Stimulated activated effector memory CD8-positive, alpha-beta T cell treated with anti-CD3 and anti-CD28 coated beads, Interleukin-12 subunit alpha, Interleukin-12 subunit beta, amount 100 ng/mL, for 72 hours (primary cell): ENCODE measurements at regions not wholly inside any gene's neighbourhood (a gene's known extent, or its start where the extent isn't known, plus 50 kb on each side); places are given as distances from the start of the nearest gene placed in this dataset.
A peak's percentile ranks its signal among the peaks of the same experiment; 100 is the strongest.
"Not testable (repeated sequence)": the region's sequence is repeated elsewhere in the genome, so short reads cannot be mapped to it uniquely, and the experiment has no call there.

ENCODE experiments used
- ATAC-seq: fragments of 150-1000 bp; cut with Tn5 transposase; 2 replicates; pipeline ENCODE4 v1.10.0; 2021
- DNase-seq, 2 donors: peaks; one replicate each; pipeline ENCODE4 v3.0.0; 2021 to 2022; ENCODE audit warnings: low spot score in 2 of 2
- H3K27ac Mint-ChIP-seq: one replicate; pipeline ENCODE4 v1.8.0; 2022; ENCODE audit warnings: mild to moderate bottlenecking, mixed read lengths
- H3K36me3 Mint-ChIP-seq: one replicate; pipeline ENCODE4 v1.8.0; 2022; ENCODE audit warnings: mild to moderate bottlenecking, mixed read lengths
- H3K4me1 Mint-ChIP-seq: one replicate; pipeline ENCODE4 v1.8.0; 2022; ENCODE audit warnings: mixed read lengths
- H3K4me3 Mint-ChIP-seq: one replicate; pipeline ENCODE4 v1.8.0; 2022; ENCODE audit warnings: mild to moderate bottlenecking, mixed read lengths
- H3K9me3 Mint-ChIP-seq: one replicate; pipeline ENCODE4 v1.8.0; 2022; ENCODE audit warnings: mixed read lengths

- not testable (repeated sequence) for H3K4me3 Mint-ChIP-seq, H3K9me3 Mint-ChIP-seq, DNase-seq, ATAC-seq, H3K27ac Mint-ChIP-seq, H3K36me3 Mint-ChIP-seq
- H3K4me1 Mint-ChIP-seq: peaks cover 42% of the 10 kb centered on the region
Measured at GRCh38 chr15:69708436-69709122, 256.0 kb downstream of the RPLP1 start.

- Mint-ChIP-seq H3K9me3 (peaks cover 5% of the 10 kb centered on the region), H3K27ac (no peak overlapping the region), H3K4me3 (no peak overlapping the region), H3K4me1 (peaks cover 66% of the 10 kb centered on the region), H3K36me3 (peaks cover 10% of the 10 kb centered on the region)
- no peak for DNase-seq
- no peak for ATAC-seq
Measured at GRCh38 chr15:69712991-69713390, 260.4 kb downstream of the RPLP1 start.

- H3K4me1 Mint-ChIP-seq: peaks cover 75% of the 10 kb centered on the region
- peak overlapping the region; percentile 27 for H3K4me3 Mint-ChIP-seq
- H3K9me3 Mint-ChIP-seq: peaks cover 2% of the 10 kb centered on the region
- H3K27ac Mint-ChIP-seq: peak overlapping the region; percentile 11
- peak; percentile 98 for ATAC-seq
- peak; percentile 38 to 85 for DNase-seq
- peaks cover 10% of the 10 kb centered on the region for H3K36me3 Mint-ChIP-seq
Measured at GRCh38 chr15:69713726-69714559, 261.3 kb downstream of the RPLP1 start.

DNA sequence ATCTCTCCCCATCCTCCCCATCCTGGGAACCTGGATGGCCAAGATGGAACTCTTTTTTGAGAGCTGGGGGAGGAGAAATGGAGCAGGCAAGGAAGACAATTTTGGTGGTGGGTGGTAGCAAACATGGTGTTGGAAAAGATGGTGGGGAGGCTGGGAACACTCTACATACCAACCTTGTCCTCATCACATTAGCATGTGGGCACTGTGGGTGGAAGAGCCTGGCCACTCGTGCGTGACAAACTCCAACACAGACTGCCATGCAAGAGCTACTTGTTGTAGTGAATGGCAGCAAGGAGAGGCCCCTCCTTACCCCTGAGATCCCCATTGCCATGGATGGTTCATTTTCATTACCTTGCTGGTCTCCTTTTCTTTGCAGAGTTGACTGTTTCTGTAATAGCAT lies 262.6 kb downstream of the RPLP1 start:
- peaks cover 88% of the 10 kb centered on the region for H3K4me1 Mint-ChIP-seq
- ATAC-seq (no peak), DNase-seq (no peak)
- H3K27ac Mint-ChIP-seq: no peak overlapping the region
- H3K4me3 Mint-ChIP-seq: peak overlapping the region; percentile 32
- H3K9me3 Mint-ChIP-seq: no peaks in the 10 kb centered on the region
- peaks cover 10% of the 10 kb centered on the region for H3K36me3 Mint-ChIP-seq

GRCh38 chr15:69718436-69718835 lies 265.8 kb downstream of the RPLP1 start:
- no peak for DNase-seq
- Mint-ChIP-seq H3K36me3 (peaks cover 10% of the 10 kb centered on the region), H3K27ac (no peak overlapping the region)

GRCh38 chr15:69718916-69719315 lies 266.3 kb downstream of the RPLP1 start:
- ATAC-seq (peak; percentile 31), DNase-seq (no peak)
- peak overlapping the region; percentile 60 for H3K27ac Mint-ChIP-seq
- H3K4me1 Mint-ChIP-seq: peaks cover 89% of the 10 kb centered on the region
- H3K9me3 Mint-ChIP-seq: no peaks in the 10 kb centered on the region
- peak overlapping the region; percentile 15 for H3K4me3 Mint-ChIP-seq
- peaks cover 5% of the 10 kb centered on the region for H3K36me3 Mint-ChIP-seq

More at GRCh38 chr15:69718436-69718835, 265.8 kb downstream of the RPLP1 start:
- H3K4me3 Mint-ChIP-seq: no peak overlapping the region
- peaks cover 90% of the 10 kb centered on the region for H3K4me1 Mint-ChIP-seq
- ATAC-seq: no peak
- no peaks in the 10 kb centered on the region for H3K9me3 Mint-ChIP-seq

DNA sequence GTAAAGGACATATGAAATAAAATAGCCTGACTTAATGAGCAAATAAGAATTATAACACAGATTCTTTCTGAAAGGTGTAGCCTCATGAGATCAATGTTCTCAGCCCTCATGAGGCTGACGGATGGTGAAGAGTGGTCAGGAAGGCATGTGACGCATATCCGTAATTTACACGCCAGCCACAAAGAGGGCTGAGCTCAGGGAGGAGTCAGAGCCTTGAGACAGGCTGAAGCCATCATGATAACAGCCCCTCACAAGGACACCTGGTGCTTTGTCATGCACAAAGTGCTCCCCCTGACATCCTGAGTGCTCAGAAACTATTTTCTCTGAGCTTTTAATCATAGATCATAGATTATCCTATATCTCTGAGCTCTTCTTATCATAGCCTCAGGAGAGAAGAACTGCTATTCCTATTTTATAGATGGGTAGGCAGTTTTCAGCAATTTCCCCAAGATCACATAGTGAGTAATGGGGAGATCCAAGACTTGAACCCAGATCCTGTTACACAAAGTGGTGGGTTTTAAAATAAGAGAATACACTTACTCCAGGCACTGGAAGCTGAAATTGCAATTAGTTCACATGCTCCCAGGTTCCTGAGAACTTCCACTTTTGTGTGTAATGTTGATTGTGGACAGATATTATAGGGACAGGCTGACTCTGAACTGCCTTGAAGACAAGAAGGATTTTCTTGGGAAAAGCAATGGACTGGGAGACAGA lies 267.1 kb downstream of the RPLP1 start:
- Mint-ChIP-seq H3K4me3 (peak overlapping the region; percentile 15), H3K27ac (peak overlapping the region; percentile 60), H3K4me1 (peaks cover 86% of the 10 kb centered on the region), H3K9me3 (no peaks in the 10 kb centered on the region), H3K36me3 (no peaks in the 10 kb centered on the region)
- ATAC-seq: peak; percentile 97
- DNase-seq: peak; percentile 43 to 75

DNA sequence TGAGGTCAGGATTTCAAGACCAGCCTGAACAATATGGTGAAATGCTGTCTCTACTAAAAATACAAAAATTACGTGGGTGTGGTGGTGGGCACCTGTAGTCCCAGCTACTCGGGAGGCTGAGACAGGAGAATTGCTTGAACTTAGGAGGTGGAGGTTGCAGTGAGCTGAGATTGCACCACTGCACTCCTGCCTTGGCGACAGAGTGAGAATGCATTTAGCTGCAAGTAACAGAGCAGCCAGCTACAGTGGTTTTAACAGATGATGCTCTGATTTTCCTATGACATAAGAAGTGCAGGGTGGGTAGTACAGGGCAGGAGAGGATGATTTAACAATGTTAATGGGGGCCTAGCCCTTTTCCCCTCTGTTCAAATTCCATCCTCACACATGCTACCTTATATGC lies 267.9 kb downstream of the RPLP1 start:
- Mint-ChIP-seq H3K4me3 (no peak overlapping the region), H3K36me3 (no peaks in the 10 kb centered on the region), H3K9me3 (no peaks in the 10 kb centered on the region), H3K4me1 (peaks cover 86% of the 10 kb centered on the region), H3K27ac (no peak overlapping the region)
- no peak for DNase-seq
- no peak for ATAC-seq

DNA sequence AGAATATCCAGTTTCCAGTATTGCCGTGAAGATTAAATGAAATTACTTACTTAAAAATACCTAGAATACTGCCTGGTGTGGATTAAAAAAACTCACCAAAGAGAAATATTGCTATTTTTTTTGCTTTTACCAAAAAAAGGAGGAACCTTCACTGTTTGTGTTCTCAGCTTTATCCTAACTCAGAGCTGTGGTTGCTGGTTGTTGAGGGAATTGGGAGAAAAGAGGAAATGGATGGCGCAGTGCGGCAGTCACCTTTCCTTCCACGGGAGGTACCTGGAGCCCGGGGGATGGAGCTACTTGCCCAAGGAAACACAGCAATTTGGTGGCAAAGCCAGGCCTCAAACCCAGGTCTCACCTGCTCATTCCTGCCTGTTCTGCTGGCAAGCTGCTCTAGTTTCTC lies 270.3 kb downstream of the RPLP1 start:
- DNase-seq (no peak), ATAC-seq (no peak)
- H3K27ac Mint-ChIP-seq: no peak overlapping the region
- H3K9me3 Mint-ChIP-seq: no peaks in the 10 kb centered on the region
- peaks cover 78% of the 10 kb centered on the region for H3K4me1 Mint-ChIP-seq
- H3K4me3 Mint-ChIP-seq: no peak overlapping the region
- peaks cover 4% of the 10 kb centered on the region for H3K36me3 Mint-ChIP-seq

DNA sequence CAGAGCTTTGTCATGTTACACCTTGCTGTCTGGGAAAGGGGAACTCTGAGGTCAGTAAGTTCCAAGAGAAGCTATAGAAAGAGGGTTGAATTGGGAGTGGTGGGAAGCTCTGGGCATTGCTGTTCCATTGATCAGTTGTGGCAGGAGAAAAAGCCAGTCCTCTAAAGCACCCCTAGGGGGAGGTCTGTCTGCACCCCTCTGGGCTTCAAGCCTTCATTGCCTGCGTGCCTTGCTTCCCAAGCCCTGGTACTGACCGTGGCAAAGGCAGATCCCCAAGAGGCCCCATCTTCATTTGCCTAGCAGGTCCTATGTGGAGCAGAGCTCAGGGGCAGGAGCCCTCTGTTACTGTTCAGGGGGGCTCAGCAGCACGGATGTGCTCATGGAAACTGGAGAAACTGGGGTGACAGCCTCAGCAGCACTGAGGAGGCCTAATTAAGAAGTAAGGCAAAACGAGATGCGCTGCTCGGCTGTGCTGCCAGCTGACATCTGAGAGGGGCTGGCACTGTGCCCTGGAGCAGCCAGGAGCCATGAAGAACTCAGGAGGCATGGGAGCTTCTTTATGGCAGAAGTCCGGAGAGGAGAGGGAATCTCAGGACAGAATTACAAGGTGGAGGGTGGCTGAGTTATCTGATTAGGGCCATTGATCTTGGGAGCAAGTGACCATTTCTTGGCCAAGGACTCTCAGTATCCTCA lies 270.9 kb downstream of the RPLP1 start:
- Mint-ChIP-seq H3K36me3 (peaks cover 4% of the 10 kb centered on the region), H3K9me3 (no peaks in the 10 kb centered on the region), H3K4me3 (no peak overlapping the region), H3K27ac (no peak overlapping the region), H3K4me1 (peaks cover 72% of the 10 kb centered on the region)
- no peak for ATAC-seq
- DNase-seq: no peak

GRCh38 chr15:69724333-69724732 lies 271.7 kb downstream of the RPLP1 start:
- Mint-ChIP-seq H3K4me3 (no peak overlapping the region), H3K4me1 (peaks cover 70% of the 10 kb centered on the region), H3K36me3 (peaks cover 4% of the 10 kb centered on the region), H3K9me3 (no peaks in the 10 kb centered on the region), H3K27ac (no peak overlapping the region)
- no peak for DNase-seq
- no peak for ATAC-seq

GRCh38 chr15:69725275-69725674 lies 272.7 kb downstream of the RPLP1 start:
- peaks cover 63% of the 10 kb centered on the region for H3K4me1 Mint-ChIP-seq
- no peaks in the 10 kb centered on the region for H3K9me3 Mint-ChIP-seq
- no peak overlapping the region for H3K4me3 Mint-ChIP-seq
- peaks cover 5% of the 10 kb centered on the region for H3K36me3 Mint-ChIP-seq
- no peak for ATAC-seq
- DNase-seq: no peak
- no peak overlapping the region for H3K27ac Mint-ChIP-seq

- Mint-ChIP-seq H3K36me3 (peaks cover 8% of the 10 kb centered on the region), H3K4me3 (no peak overlapping the region), H3K4me1 (peaks cover 56% of the 10 kb centered on the region), H3K27ac (no peak overlapping the region), H3K9me3 (no peaks in the 10 kb centered on the region)
- ATAC-seq (no peak), DNase-seq (no peak)
Measured at GRCh38 chr15:69725957-69726356, 273.3 kb downstream of the RPLP1 start.

DNA sequence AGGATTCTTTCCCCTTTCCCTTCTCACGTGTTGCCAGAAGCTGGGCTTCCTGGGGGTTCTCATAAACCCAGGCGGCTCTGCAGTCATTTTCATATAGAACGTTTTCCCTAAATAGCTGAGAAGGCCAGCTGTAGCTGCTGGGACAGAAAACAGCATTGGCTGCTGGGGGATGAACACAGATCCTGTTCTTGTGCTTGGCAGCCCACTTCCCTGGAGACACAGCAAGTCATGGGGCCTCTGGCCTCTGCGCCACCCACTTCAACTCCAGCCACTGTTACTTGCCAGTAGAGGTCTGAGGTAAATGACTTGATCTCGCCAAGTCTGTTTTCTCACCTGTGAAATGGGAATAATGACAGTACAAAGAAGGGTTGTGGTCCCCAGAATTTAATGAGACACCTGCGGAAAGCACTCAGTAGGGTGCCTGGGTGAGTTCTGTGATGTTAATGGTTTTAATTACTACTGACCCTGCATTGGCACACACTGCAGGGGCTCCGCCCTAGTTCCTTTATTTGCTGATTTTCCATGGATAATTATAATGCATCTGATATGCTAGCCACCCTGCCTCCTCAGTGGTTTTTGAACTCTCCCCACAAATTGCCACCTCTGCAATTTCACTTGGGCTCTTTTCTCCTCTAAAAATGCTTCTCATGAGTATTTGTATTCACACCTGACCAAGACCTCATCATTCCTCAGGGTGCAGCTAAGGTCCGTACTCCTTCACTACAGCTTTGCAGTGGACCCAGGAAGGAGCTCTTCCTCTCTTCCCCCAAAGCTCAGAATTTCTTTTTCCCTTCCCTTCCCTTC lies 274.7 kb downstream of the RPLP1 start:
- no peak overlapping the region for H3K4me3 Mint-ChIP-seq
- H3K4me1 Mint-ChIP-seq: peaks cover 42% of the 10 kb centered on the region
- DNase-seq (no peak), ATAC-seq (no peak)
- peaks cover 8% of the 10 kb centered on the region for H3K36me3 Mint-ChIP-seq
- no peak overlapping the region for H3K27ac Mint-ChIP-seq
- H3K9me3 Mint-ChIP-seq: no peaks in the 10 kb centered on the region
